Central memory CD4-positive, alpha-beta T cell (primary cell): ENCODE measurements at regions not wholly inside any gene's neighbourhood (a gene's known extent, or its start where the extent isn't known, plus 50 kb on each side); places are given as distances from the start of the nearest gene placed in this dataset.
"Not testable (repeated sequence)": the region's sequence is repeated elsewhere in the genome, so short reads cannot be mapped to it uniquely, and the experiment has no call there.

Source experiments
- DNase-seq: peaks from one replicate; pipeline ENCODE4 v3.0.0; 2022

DNA sequence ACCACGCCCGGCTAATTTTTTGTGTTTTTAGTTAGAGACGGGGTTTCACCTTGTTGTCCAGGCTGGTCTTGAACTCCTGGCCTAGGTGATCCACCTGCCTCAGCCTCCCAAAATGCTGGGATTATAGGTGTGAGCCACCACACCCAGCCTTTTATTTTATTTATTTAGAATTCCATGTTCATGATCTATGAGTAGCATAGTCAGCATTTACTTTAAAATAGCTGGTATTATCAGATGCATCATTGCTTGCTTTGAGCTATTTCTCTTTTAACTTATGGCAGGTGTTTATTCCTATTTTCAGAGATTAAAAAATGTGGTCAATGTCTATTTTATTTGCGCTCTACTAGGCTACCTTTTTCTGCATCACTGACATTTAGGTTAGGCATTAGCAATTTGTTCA lies 152.0 kb downstream of the UTRN start:
- DNase-seq = no peak

DNA sequence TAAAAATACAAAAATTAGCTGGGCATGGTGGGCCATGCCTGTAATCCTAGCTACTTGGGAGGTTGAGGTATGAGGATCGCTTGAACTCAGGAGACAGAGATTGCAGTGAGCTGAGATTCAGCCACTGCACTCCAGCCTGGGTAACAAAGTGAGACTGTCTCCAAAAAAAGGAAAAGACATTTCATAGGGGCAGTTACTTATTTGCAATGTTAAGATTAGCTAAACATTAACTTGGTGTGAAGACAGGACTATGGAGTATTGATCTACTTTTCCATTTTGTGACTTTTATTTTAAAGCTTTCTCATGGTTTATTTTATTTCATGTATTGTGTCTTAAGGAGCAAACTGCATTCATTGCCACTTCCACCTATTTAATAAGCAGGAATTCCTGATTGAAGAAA lies 153.0 kb downstream of the UTRN start:
- DNase-seq = no peak

DNA sequence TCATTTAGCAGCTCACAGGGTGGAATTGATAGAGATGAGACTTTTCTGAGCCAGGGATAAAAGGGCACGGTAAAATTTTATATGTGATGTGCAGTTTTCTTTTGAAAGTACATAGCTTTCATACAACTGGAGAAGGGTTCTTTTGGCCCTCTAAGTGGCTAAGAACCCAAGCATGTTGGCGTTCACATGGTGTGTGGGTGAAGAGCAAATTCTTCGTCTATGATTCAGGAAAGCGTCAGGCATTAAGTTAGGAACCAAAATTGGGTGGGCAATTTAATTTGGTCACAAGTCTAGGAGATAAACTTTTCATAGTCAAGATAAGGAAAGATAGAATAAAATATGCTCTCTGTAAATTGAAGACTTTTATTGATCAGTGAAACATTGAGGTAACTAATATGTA lies 153.9 kb downstream of the UTRN start:
- no peak for DNase-seq

DNA sequence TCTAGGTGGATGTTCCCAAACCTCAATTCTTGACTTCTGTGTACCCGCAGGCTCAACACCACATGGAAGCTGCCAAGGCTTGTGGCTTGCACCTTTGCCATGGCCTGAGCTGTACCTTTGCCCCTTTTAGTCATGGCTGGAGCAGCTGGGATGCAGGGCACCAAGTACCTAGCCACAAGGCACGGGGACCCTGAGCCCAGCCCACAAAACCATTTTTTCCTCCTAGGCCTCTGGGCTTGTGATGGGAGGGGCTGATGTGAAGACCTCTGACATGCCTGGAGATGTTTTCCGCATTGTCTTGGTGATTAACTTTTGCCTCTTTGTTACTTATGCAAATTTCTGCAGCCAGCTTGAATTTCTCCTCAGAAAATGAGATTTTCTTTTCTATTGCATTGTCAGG lies 156.7 kb downstream of the UTRN start:
- DNase-seq = not testable (repeated sequence)

DNA sequence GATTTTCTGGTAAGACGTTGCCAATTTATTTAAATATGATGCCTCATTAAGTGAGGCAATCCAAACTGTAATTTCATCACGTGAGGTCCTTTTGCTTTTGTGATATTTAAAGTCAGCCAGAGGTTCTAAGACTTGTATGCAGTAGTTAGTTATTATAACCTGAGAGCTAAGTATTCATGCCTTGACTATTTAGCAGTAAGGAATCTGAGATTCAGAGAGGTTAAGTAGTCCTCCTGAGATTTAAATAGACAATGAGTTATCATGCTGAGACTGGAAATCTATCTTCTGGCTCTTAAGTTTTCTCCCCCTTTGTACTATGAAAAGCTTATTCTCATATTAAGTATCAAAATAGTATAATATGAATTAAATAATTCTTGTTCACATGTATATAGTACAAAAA lies 158.0 kb downstream of the UTRN start:
- no peak for DNase-seq

DNA sequence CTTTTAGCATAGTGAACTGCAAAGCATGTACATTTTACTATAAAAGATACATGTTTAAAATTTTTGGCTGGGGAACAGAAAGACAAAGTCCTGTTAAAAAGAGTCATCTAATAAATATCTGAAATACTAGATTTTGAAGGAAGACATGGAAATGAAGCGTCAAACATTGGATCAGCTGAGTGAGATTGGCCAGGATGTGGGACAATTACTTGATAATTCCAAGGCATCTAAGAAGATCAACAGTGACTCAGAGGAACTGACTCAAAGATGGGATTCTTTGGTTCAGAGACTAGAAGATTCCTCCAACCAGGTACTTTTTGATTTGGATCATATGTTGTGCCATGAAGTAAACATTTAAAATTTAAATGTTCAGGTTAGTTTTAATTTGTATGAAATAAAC lies 162.3 kb downstream of the UTRN start:
- DNase-seq = no peak

DNA sequence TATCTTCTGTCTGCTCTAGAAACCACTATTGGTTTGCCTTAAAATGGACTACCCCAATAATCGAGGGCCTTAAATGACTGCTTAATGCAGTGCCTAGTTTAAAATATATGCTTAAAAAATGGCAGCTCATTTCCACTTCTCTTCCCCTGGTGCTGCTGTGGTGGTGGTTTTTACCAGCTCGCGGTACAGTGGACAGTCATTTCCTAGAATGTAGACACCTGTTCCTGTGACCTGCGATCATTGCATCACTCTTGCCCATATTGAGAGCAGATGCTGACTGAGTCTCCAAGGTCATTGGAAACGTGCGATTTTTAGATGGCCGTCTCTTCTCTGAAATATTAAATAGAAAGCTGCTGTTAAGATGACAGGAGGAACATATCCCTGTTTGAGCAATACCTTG lies 164.1 kb downstream of the UTRN start:
- no peak for DNase-seq

DNA sequence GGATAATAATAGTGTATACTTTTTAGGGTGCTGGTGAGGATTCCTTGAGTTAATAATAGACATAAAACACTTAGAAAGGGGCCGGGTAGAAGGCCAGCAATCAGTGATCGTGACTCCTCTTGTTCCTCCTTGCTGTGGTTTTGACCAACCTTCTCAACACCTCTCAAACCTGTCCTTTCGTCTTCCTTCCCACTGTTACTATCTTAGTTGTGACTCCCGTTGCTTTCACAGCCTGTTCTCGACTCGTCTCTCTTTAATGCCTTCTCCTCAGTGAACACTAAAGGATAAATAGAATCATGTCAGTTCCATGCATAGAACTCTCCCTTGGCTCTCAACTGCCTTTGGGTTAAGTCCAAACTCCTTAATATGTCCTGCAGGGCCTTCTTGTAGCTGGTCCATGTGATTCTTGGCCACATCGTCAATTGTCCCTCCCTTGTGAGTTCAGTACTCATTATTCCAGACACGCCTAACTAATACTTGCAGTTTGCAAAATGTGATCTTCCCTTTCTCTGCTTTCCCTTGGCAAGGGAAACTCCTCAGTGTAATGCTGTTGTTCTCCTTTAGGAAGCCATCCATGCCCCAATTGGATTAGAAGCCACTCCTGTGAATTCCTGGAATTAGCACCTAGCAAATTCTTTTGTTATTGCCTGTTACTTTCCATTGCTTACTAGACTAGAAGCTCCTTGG lies 164.9 kb downstream of the UTRN start:
- DNase-seq = no peak

DNA sequence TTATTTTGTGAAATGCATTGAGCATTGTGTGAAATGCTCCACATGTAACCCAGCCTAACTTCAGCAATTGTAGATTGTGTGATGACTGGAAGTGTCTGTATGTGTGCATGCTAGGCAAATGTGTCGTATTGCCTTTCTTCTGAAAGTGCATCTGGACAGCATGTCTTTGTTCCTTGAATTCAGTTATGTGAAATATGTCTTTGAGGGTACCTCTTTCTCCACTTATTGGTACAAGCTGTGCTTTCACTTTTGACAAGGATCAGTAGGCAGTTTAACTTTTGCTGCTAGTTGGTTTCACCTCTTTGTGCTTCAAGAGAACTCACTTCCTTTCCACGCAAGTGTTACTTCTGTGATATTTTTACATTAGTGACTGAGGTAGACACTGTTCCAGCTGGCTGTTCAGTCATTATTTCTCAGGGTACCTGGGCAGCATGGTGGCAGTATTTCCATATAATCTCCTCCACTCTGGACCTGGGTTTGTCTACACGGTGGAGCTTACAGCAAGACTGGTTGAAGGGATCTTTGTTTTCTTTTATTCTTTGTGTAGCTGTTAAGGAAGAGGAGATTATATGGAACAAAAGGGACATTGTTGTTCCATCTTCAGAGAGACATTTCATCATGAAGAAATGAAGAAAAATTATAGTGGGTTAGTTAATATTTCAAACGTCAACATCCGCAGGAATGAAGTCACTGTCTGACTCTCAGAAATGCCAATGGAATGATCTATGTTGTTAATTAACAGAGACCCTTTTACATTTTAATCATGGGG lies 175.4 kb downstream of the UTRN start:
- DNase-seq = no peak

DNA sequence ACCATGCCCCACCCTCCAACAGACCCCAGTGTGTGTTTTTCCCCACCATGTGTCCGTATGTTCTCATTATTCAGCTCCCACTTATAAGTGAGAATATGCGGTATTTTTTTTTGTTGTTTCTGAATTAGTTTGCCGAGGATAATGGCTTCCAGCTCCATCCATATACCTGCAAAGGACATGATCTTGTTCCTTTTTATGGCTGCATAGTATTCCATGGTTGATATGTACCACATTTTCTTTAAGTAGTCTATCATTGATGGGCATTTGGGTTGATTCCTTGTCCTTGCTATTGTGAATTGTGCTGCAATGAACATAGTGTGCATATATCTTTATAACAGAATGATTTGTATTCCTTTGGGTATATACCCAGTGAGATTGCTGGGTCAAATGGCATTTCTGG lies 176.9 kb downstream of the UTRN start:
- DNase-seq = no peak

DNA sequence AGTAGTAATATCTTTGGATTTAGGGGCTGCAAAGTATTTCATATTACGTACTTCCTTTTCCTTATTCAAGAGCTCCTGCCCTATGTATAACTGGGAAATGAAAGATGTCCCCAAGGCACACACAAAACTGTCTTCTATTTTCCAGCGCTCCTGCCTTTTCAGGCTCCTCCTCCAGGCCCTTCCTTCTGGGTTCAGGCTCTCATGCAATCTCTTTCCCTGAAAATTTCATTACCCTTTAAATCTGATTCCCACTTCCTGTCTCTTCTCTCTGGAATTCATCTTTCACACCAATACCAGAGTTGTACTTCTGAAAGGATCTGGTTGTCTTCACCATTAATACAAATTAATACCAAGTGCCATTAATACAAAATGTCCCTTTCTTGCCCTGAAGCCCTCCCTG lies 181.6 kb downstream of the UTRN start:
- DNase-seq = no peak

DNA sequence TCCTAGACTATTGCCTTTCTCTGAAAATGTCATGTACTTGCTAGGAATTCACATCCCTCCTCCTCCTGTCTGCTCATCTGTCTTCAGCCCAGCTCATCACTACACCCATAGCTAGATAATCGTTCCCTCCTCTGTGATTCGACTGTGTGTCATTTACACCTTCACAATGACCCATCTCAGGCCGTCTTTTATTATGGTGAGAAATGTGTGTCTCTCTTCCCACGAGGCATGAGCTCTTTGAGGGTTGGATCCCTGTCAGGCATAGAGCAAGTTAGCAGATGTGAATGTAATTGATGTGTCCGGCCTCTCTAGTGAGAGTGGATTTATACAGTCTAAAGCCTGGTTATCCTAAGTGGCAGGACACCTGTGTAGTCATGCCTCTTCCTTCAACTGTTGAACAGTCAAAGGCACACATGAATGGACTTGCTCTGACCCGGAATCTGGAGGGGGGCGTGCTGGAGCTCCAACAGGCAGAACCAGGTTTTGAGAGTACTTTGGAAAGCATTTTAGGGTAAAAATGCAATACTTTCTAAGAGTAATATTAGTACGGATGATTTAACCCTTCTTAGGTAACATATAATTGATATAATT lies 182.1 kb downstream of the UTRN start:
- DNase-seq = no peak

DNA sequence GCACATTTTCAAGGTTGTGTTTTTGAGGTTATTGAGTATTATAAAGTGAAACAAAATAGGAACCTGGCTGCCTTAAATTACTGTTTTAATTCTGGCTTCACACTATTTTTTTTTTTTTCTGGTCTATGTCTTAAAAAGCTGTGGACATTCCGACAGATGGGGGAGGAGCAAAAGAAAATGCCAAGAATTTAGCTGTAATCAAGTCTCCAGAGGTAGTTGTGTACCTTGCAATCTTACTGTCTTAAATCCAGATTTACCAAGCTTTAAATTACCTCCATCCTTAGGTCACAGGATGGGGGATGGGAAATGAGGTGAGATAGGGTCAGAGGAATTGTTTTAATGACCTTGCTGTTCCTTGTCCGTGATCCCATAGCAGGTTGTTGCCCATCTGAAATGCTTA lies 182.8 kb downstream of the UTRN start:
- DNase-seq = no peak

DNA sequence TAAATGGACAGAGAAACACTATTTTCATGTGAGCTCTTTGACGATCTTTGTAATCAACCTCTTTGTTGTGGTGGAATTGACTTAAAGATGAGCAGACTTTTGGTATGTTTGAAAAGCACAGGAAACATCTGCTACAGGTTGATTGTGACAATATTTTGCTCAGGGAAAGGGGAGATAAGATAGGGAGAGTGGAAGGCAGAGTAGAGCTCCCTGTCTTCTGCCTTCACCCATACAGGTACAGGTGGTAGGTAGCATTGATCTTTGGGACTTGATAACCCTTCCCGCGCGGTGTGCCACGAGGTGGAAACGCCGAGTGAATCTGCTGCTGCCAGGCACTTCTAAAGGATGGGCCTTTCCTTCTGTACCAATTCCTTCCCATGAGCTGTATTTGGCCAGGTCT lies 183.6 kb downstream of the UTRN start:
- DNase-seq = peak; percentile 21

DNA sequence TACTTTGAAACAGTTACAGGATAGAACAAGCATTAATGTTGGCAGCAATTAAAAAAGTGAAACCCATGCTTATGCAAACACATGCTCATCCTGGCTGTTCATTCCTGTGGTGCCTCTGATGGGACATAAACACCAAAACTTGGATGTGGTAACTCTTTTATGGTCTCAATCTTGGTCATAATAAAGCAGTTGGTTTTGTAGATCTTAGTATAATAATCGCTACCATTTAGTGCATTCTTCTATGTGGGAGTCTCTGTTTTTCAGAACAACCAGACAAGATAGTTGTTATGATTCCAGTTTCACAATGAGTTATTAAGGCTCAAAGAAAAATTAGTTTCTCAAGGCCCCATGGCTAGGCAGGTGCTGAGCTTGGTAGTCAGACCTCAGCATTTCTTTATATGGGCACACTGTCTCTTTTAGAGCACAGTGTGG lies 184.0 kb downstream of the UTRN start:
- no peak for DNase-seq

DNA sequence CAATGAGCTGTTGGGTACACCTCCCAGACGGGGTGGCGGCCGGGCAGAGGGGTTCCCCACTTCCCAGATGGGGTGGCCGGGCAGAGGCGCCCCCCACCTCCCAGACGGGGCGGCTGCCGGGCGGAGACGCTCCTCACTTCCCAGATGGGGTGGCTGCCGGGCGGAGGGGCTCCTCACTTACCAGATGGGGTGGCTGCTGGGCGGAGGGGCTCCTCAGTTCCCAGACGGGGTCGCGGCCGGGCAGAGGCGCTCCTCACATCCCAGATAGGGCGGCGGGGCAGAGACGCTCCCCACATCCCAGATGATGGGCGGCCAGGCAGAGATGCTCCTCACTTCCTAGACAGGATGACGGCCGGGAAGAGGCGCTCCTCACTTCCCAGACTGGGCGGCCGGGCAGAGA lies 185.1 kb downstream of the UTRN start:
- not testable (repeated sequence) for DNase-seq

DNA sequence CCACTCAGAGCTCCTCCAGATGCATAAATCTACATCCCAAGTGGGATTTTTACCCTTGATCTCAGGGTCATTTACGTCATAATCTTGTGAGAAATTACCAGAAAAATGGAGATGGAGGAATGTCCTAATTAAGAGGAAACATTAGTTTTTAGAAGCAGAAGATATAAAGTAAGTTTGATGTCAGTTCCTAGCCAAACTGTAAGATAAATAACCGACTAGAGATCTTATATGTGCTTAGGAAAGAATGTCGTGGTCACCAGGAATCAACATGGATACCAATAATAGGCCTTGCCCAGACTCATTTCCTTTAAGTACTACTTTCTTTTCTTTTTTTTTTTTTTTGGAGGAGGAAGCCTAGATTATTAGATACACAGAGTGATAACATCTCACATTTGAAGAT lies 186.9 kb downstream of the UTRN start:
- DNase-seq = no peak

DNA sequence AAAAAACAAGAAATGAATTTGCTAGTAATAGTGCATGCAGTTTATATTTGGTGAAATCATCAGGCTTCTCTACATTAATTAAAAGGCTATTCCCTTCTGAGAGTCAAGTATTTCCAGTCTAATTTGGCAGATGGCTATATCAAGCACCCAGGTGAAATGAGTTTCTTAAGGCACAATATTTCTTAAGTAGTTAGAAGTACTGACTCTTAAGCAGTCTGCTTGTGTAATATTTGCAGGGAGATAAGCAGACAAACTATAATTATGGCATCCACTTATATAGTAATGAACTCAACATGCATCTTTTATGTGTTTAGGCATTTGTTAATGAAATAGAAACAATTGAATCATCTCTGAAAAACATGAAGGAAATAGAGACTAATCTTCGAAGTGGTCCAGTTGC lies 189.2 kb downstream of the UTRN start:
- no peak for DNase-seq

DNA sequence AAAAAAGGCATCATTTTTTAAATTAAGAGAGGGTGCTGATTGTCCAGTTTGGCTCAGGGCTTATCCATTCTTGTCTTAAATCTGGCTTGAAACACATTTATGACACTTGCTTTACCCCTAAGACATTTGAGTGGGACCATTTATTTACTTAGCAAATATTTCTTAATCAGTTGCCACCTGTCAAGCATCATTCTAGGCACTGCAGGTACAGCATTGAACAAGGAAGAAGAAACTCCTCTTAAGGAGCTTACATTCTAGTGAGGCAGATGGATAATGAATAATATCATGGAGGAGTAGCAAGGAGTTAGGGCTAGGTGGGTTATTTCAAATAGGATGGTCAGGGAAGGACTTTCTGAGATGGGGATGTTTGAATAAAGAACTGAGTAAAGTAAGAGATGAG lies 189.8 kb downstream of the UTRN start:
- no peak for DNase-seq

DNA sequence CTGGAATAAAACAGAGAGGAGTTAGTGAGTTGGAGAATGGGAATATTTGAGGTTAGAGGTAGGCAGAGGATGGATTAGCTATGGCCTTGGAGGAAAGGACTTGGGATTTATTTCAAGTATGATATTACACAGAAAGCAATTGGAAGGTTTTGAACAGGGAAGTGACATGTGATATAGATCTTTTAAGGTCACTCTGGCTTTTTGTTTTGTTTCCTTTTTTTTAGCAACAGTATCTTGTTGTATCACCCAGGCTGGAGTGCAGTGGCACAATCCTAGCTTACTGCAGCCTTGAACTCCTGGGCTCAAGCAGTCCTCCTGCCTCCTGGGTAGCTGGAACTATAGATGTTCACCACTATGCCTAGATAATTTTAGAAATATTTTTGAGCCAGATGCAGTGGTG lies 190.3 kb downstream of the UTRN start:
- no peak for DNase-seq

DNA sequence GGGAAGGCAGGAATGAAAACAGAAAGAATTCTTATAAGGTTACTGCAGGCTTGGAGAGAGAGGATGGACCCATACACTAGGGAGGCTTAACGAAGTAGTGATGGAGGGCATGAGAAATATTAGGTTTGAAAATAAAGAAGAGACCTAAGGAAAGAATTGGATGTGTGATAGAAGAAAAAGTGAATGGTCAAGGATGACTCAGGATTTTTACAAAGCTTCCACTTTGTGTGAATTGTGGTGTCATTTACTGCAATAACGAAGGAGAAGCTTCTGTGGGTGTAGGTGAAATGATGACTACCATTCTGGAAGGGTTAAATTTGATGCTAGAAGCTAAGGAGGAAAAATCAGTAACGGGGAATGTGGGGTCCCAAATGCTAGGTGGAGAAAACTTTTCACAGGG lies 191.2 kb downstream of the UTRN start:
- DNase-seq = no peak

DNA sequence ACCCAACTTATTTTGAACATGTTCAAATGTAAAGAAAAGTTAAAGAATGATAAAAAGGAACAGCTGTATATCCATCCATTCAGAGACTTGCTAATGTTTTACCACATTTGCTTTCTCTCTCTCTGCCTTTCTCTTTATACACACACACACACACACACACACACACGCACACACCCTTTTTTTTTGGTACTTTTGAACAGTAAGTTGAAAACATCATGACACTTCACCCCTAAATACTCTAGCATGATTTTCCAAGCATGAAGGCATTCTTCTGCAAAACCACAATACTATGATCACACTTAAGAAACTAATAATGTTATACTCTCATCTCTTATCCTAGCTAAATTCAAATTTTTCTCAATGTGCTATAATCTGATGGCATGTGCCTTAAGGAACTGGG lies 192.3 kb downstream of the UTRN start:
- no peak for DNase-seq

DNA sequence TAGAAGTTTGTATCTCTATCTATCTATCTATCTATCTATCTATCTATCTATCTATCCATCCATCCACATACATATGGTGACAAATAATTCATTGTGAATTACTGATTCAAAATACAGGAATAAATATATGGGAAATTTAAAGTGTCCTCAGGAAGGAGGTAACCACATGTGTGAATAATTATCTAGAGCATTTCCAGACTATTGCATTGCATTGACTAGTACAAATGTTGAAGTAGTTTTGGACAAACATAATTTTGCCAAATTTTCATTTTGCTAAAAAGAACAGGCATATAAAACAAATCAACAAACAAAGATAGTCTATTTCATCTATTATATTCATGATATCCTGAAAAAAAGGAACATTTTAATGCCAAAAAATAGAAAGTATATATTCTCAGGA lies 192.7 kb downstream of the UTRN start:
- no peak for DNase-seq

DNA sequence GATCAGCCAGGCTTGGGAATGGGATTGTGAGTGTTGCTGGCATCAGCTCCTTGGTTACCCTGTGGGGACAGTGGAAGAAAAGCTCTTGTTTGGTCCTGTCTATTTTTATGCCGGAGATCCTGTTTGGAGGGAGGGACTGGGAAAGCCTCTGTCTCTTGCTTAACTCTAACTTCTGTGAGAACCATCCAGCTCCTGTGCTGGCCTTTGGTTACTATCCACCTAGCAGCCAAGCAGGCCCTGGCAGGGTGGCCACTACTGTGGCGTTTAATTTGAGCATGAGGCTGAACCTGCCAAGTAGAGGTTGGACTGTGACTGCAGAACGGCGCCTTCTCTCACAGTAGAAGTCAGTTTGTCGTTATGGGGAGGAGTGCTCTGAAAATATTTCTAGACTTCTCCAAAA lies 193.3 kb downstream of the UTRN start:
- no peak for DNase-seq
